Endothelial cell of umbilical vein (primary cell): ENCODE measurements at regions not wholly inside any gene's neighbourhood (a gene's known extent, or its start where the extent isn't known, plus 50 kb on each side); places are given as distances from the start of the nearest gene placed in this dataset.

Experiments used
- BruUV-seq: library from RNA; stranded (reverse); fragments of 400-500 nt; replicated peaks from 2 replicates; lab custom pipeline; 2021; lab: Mats Ljungman, UMichigan
- CTCF ChIA-PET: fragments of 300-600, 350-600 bp; sonication (Branson Sonifier 250); formaldehyde crosslinking; loops from one replicate; lab custom pipeline; 2021; ENCODE audit warnings: antibody characterized with exemption, inconsistent platforms; lab: Charles Lee
- POLR2A ChIA-PET: fragments of 300-600, 350-600 bp; sonication (Branson Sonifier 250); formaldehyde crosslinking; loops from one replicate; lab custom pipeline; 2021; ENCODE audit warnings: antibody characterized with exemption, inconsistent platforms; lab: Charles Lee
- DNase-seq: peaks from one replicate; pipeline ENCODE4 v3.0.0-alpha.2; 2011; ENCODE audit warnings: low read depth, low spot score
- FAIRE-seq: peaks from 2 replicates; lab custom pipeline; 2011; peaks lifted over from hg19 to GRCh38; lab: Jason Lieb, UNC
- H2AFZ ChIP-seq: 2 replicates; pipeline ENCODE4 v1.6.0; 2012; ENCODE audit warnings: low read depth, low read length, control low read depth, inconsistent platforms
- H3K27ac ChIP-seq: 2 replicates; pipeline ENCODE4 v1.5.1; 2011; ENCODE audit warnings: low read depth, mild to moderate bottlenecking, control low read depth, low read length, moderate library complexity; ENCODE audit not compliant: insufficient read depth
- H3K27me3 ChIP-seq, 2 experiments: 2 replicates each; pipeline versions ENCODE4 v1.6.0 to v1.6.1; 2011; ENCODE audit warnings: low read length in 2 of 2, mixed read lengths in 1 of 2; ENCODE audit not compliant: control insufficient read depth in 2 of 2, insufficient read depth in 2 of 2
- H3K36me3 ChIP-seq, 2 experiments: 2 replicates in 1 of 2; 3 replicates in 1 of 2; pipeline ENCODE4 v1.5.1; 2011; ENCODE audit warnings: low read length in 2 of 2, mild to moderate bottlenecking in 1 of 2, moderate library complexity in 1 of 2; ENCODE audit not compliant: control insufficient read depth in 2 of 2, insufficient read depth in 2 of 2; ENCODE audit errors: extremely low read depth in 1 of 2
- H3K4me1 ChIP-seq: 3 replicates; pipeline ENCODE4 v1.5.1; 2011; ENCODE audit warnings: mild to moderate bottlenecking, low read length; ENCODE audit not compliant: control insufficient read depth, insufficient read depth; ENCODE audit errors: extremely low read depth
- H3K4me2 ChIP-seq: 2 replicates; pipeline ENCODE4 v1.6.1; 2011; ENCODE audit warnings: low read length, control low read depth, mixed read lengths; ENCODE audit not compliant: insufficient read depth
- H3K4me3 ChIP-seq, 3 experiments: fragments of 200-600 bp in 1 of 3; sonication (generic), shearing (Covaris generic) in 1 of 3; replicated peaks in 1 of 3; 2 replicates each; pipeline ENCODE4 v1.5.1; 2011 to 2016; ENCODE audit warnings: control low read depth in 3 of 3, low read length in 3 of 3, mild to moderate bottlenecking in 2 of 3, inconsistent platforms in 1 of 3, low read depth in 1 of 3, moderate library complexity in 1 of 3; ENCODE audit not compliant: insufficient read depth in 1 of 3
- H3K79me2 ChIP-seq: 2 replicates; pipeline ENCODE4 v1.6.0; 2012; ENCODE audit warnings: low read length, inconsistent platforms; ENCODE audit not compliant: control insufficient read depth, insufficient read depth
- H3K9ac ChIP-seq: replicated peaks from 2 replicates; pipeline ENCODE3; 2011; ENCODE audit warnings: low read length, control low read depth; ENCODE audit not compliant: insufficient read depth; ENCODE audit errors: extremely low read depth
- H3K9me1 ChIP-seq: replicated peaks from 3 replicates; pipeline ENCODE4 v1.6.0; 2011; ENCODE audit warnings: mild to moderate bottlenecking, low read length; ENCODE audit not compliant: control insufficient read depth, insufficient read depth; ENCODE audit errors: extremely low read depth
- H3K9me3 ChIP-seq: replicated peaks from 2 replicates; pipeline ENCODE4 v1.5.1; 2012; ENCODE audit warnings: low read length, inconsistent platforms; ENCODE audit not compliant: control insufficient read depth, insufficient read depth
- H4K20me1 ChIP-seq: replicated peaks from 2 replicates; pipeline ENCODE3; 2011; ENCODE audit warnings: mild to moderate bottlenecking, low read length; ENCODE audit not compliant: control insufficient read depth, insufficient read depth; ENCODE audit errors: extremely low read depth
- CTCF ChIP-seq, 2 donors: IDR thresholded peaks; 1 replicate in 1 of 2; 2 replicates in 1 of 2; pipeline ENCODE4 v1.5.1; 2011; ENCODE audit warnings: low read length in 2 of 2, mild to moderate bottlenecking in 2 of 2, moderate library complexity in 2 of 2, control low read depth in 1 of 2, inconsistent platforms in 1 of 2, low read depth in 1 of 2; ENCODE audit not compliant: insufficient read depth in 1 of 2; ENCODE audit errors: extremely low read depth in 1 of 2
- EZH2 ChIP-seq: IDR thresholded peaks from 2 replicates; pipeline ENCODE4 v1.6.1; 2012; ENCODE audit warnings: borderline replicate concordance, low read depth, mild to moderate bottlenecking, moderate library complexity, low read length, inconsistent platforms; ENCODE audit not compliant: severe bottlenecking
- FOS ChIP-seq: IDR thresholded peaks from 2 replicates; pipeline ENCODE4 v1.6.1; 2011; ENCODE audit warnings: mild to moderate bottlenecking, low read length, moderate library complexity, borderline replicate concordance; ENCODE audit not compliant: insufficient read depth
- GATA2 ChIP-seq: IDR thresholded peaks from 2 replicates; pipeline ENCODE4 v1.7.0; 2011; ENCODE audit warnings: low read depth, mild to moderate bottlenecking, moderate library complexity, mixed read lengths, low read length; ENCODE audit not compliant: insufficient read length, insufficient read depth
- JUN ChIP-seq: IDR thresholded peaks from 2 replicates; pipeline ENCODE4 v1.6.1; 2011; ENCODE audit warnings: borderline replicate concordance, low read depth; ENCODE audit not compliant: insufficient read length, insufficient read depth
- MYC ChIP-seq: IDR thresholded peaks from one replicate; pipeline ENCODE4 v1.6.1; 2011; ENCODE audit warnings: mild to moderate bottlenecking, low read depth, low read length
- POLR2A ChIP-seq: IDR thresholded peaks from 2 replicates; pipeline ENCODE4 v1.6.1; 2012; ENCODE audit warnings: low read depth, mild to moderate bottlenecking, control low read depth, low read length
- POLR2AphosphoS5 ChIP-seq: IDR thresholded peaks from 2 replicates; pipeline ENCODE4 v1.6.1; 2012; ENCODE audit warnings: low read depth, mild to moderate bottlenecking, control low read depth, low read length, moderate library complexity; ENCODE audit not compliant: insufficient read depth
- dilution Hi-C: fragments of 300-500 bp; cut with MboI; formaldehyde crosslinking; loops from one replicate; pipeline ENCODE4 v1.15.0; 2019; ENCODE audit warnings: low sequenced_read_pairs; ENCODE audit not compliant: extremely low pct_ligation_motif_present
- intact Hi-C: fragments of 100-400 bp; cut with micrococcal nuclease; formaldehyde crosslinking; loops from one replicate; pipeline ENCODE4 v1.10.0; 2022
- TF ChIP-seq, protein P1 (sequence below): IDR thresholded peaks from 2 replicates; pipeline ENCODE4 v1.6.1; 2011; ENCODE audit not compliant: insufficient read depth, insufficient read length

DNA sequence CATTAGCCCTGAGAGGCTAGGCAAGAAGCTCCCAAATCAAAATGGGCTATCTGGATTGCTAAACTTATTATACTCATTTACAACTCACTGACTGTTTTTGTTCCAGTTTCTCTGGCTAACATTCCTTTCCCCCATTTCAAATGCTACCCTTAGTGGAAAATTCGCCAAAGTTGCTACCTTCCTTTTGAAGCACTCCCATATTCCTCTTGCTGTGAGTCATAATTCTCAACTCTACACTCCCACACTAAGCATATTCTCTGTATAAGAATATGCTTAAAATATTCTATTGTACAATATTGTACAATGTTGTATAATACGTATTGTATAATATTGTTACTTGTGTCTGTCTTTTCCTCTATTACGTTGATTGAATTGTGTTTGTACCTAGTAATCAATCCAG lies 398.6 kb downstream of the PYDC2 start:
- Histone ChIP-seq H3K36me3 (no peaks in the 10 kb centered on the region), H2AFZ (no peak overlapping the region), H3K4me2 (no peak overlapping the region), H3K9ac (no peak overlapping the region), H3K79me2 (no peaks in the 10 kb centered on the region), H4K20me1 (no peaks in the 10 kb centered on the region), H3K9me3 (no peaks in the 10 kb centered on the region), H3K4me1 (no peaks in the 10 kb centered on the region), H3K4me3 (no peak overlapping the region), H3K27ac (no peak overlapping the region), H3K9me1 (no peaks in the 10 kb centered on the region), H3K27me3 (no peaks in the 10 kb centered on the region)
- FAIRE-seq (no peak), DNase-seq (no peak)
- intact Hi-C loops (no loop called here), dilution Hi-C loops (no loop called here)
- ChIA-PET POLR2A (no interaction called here), CTCF (interaction anchor here (1.0 to 2.2 kb wide), 3 partner anchors 13 to 16 kb away, joined by 3 to 4 read pairs (median 4); no protein-coding TSS in a partner anchor)
- TF ChIP-seq JUN (no peak), CTCF (IDR thresholded peaks at IDR 0.05; ENCODE audit: extremely low read depth in 1 of 2, insufficient read depth in 1 of 2, low read depth in 1 of 2, low read length in 2 of 2) (no peak), GATA2 (no peak), MYC (no peak), FOS (no peak), EZH2 (no peak), POLR2AphosphoS5 (no peak), POLR2A (no peak)
- TF ChIP-seq, protein P1, sequence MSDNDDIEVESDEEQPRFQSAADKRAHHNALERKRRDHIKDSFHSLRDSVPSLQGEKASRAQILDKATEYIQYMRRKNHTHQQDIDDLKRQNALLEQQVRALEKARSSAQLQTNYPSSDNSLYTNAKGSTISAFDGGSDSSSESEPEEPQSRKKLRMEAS, result no peak
- no TSS peak for BruUV-seq
